HG03432 (cell line): ENCODE measurements at regions not wholly inside any gene's neighbourhood (a gene's known extent, or its start where the extent isn't known, plus 50 kb on each side); places are given as distances from the start of the nearest gene placed in this dataset.
"Not testable (repeated sequence)": the region's sequence is repeated elsewhere in the genome, so short reads cannot be mapped to it uniquely, and the experiment has no call there.

ENCODE experiments used
- ATAC-seq: cut with Tn5 transposase; IDR thresholded peaks from one replicate; pipeline ENCODE4 v1.9.1; 2021; ENCODE audit warnings: mild to moderate bottlenecking, moderate library complexity; ENCODE audit not compliant: unreplicated experiment

GRCh38 chr13:31605076-31605860, 134.1 kb upstream of the RXFP2 start:
- no peak for ATAC-seq

GRCh38 chr13:31607531-31607930, 131.8 kb upstream of the RXFP2 start:
- ATAC-seq = not testable (repeated sequence)

GRCh38 chr13:31608780-31609179, 130.5 kb upstream of the RXFP2 start:
- not testable (repeated sequence) for ATAC-seq

- no peak for ATAC-seq
Measured at GRCh38 chr13:31610270-31610998, 128.9 kb upstream of the RXFP2 start.

GRCh38 chr13:31611214-31611613, 128.1 kb upstream of the RXFP2 start:
- ATAC-seq = no peak

- no peak for ATAC-seq
Measured at GRCh38 chr13:31614073-31614472, 125.3 kb upstream of the RXFP2 start.

GRCh38 chr13:31614704-31615103, 124.6 kb upstream of the RXFP2 start:
- ATAC-seq = no peak

GRCh38 chr13:31625115-31625514, 114.2 kb upstream of the RXFP2 start:
- ATAC-seq = no peak

GRCh38 chr13:31627097-31627845, 112.1 kb upstream of the RXFP2 start:
- no peak for ATAC-seq

GRCh38 chr13:31629085-31629780, 110.1 kb upstream of the RXFP2 start:
- no peak for ATAC-seq

GRCh38 chr13:31631071-31631470, 108.3 kb upstream of the RXFP2 start:
- ATAC-seq = no peak

GRCh38 chr13:31631746-31632145, 107.6 kb upstream of the RXFP2 start:
- ATAC-seq = no peak

GRCh38 chr13:31638577-31638976, 100.7 kb upstream of the RXFP2 start:
- no peak for ATAC-seq

- no peak for ATAC-seq
Measured at GRCh38 chr13:31639443-31640163, 99.7 kb upstream of the RXFP2 start.

GRCh38 chr13:31649766-31650165, 89.6 kb upstream of the RXFP2 start:
- no peak for ATAC-seq

- no peak for ATAC-seq
Measured at GRCh38 chr13:31653730-31654129, 85.6 kb upstream of the RXFP2 start.

GRCh38 chr13:31663880-31664585, 75.3 kb upstream of the RXFP2 start:
- no peak for ATAC-seq

- ATAC-seq = no peak
Measured at GRCh38 chr13:31670831-31671617, 68.3 kb upstream of the RXFP2 start.

GRCh38 chr13:31674051-31674450, 65.3 kb upstream of the RXFP2 start:
- no peak for ATAC-seq
